CD14-positive monocyte (primary cell): ENCODE measurements at regions not wholly inside any gene's neighbourhood (a gene's known extent, or its start where the extent isn't known, plus 50 kb on each side); places are given as distances from the start of the nearest gene placed in this dataset.

Experiments used
- DNase-seq, 3 donors: peaks; one replicate each; pipeline ENCODE4 v3.0.0-alpha.2; 2011 to 2022
- H2AFZ ChIP-seq: 2 replicates; pipeline ENCODE4 v1.6.0; 2012; ENCODE audit warnings: mild to moderate bottlenecking, low read depth, low read length, inconsistent platforms; ENCODE audit not compliant: insufficient read depth, poor library complexity, severe bottlenecking
- H3K27ac ChIP-seq, 2 donors: 1 replicate in 1 of 2; 2 replicates in 1 of 2; pipeline ENCODE4 v1.5.1; 2012 to 2013; ENCODE audit warnings: low read length in 2 of 2, control low read depth in 1 of 2, inconsistent platforms in 1 of 2, low read depth in 1 of 2, mild to moderate bottlenecking in 1 of 2
- H3K27me3 ChIP-seq, 2 donors: one replicate each; pipeline versions ENCODE4 v1.6.0 to v1.6.1; 2011 to 2013; ENCODE audit warnings: low read length in 2 of 2; ENCODE audit not compliant: control insufficient read depth in 2 of 2, insufficient read depth in 2 of 2
- H3K36me3 ChIP-seq, 2 donors: replicated peaks in 1 of 2; 1 replicate in 1 of 2; 2 replicates in 1 of 2; pipeline versions ENCODE4 v1.5.1 to v1.6.1; 2012 to 2013; ENCODE audit warnings: low read length in 2 of 2, control low read depth in 1 of 2, inconsistent platforms in 1 of 2, mild to moderate bottlenecking in 1 of 2; ENCODE audit not compliant: insufficient read depth in 2 of 2, control insufficient read depth in 1 of 2
- H3K4me1 ChIP-seq, 2 donors: 1 replicate in 1 of 2; 2 replicates in 1 of 2; pipeline versions ENCODE4 v1.5.1 to v1.6.1; 2012 to 2013; ENCODE audit warnings: low read length in 2 of 2, control low read depth in 1 of 2, inconsistent platforms in 1 of 2, mild to moderate bottlenecking in 1 of 2, moderate library complexity in 1 of 2; ENCODE audit not compliant: insufficient read depth in 2 of 2, control insufficient read depth in 1 of 2
- H3K4me2 ChIP-seq: replicated peaks from 2 replicates; pipeline ENCODE3; 2012; ENCODE audit warnings: low read length, moderate library complexity, mild to moderate bottlenecking; ENCODE audit not compliant: poor library complexity, severe bottlenecking; ENCODE audit errors: extremely low read depth
- H3K4me3 ChIP-seq, 3 experiments: fragments of 200-600 bp in 1 of 3; sonication (generic) in 1 of 3; replicated peaks in 1 of 3; 1 replicate in 2 of 3; 2 replicates in 1 of 3; pipeline ENCODE4 v1.5.1; 2011 to 2013; ENCODE audit warnings: low read length in 3 of 3, mild to moderate bottlenecking in 3 of 3, control low read depth in 2 of 3, low read depth in 2 of 3, inconsistent platforms in 1 of 3, moderate library complexity in 1 of 3
- H3K79me2 ChIP-seq: 2 replicates; pipeline ENCODE4 v1.6.0; 2012; ENCODE audit warnings: mild to moderate bottlenecking, control low read depth, inconsistent platforms, low read length, moderate library complexity; ENCODE audit not compliant: insufficient read depth
- H3K9ac ChIP-seq: 2 replicates; pipeline ENCODE4 v1.6.0; 2017; ENCODE audit warnings: low read length, mild to moderate bottlenecking; ENCODE audit not compliant: insufficient read depth, poor library complexity, severe bottlenecking
- H3K9me3 ChIP-seq, 2 donors: replicated peaks in 1 of 2; 1 replicate in 1 of 2; 2 replicates in 1 of 2; pipeline versions ENCODE4 v1.5.1 to v1.6.1; 2012 to 2013; ENCODE audit warnings: low read length in 2 of 2, control low read depth in 1 of 2; ENCODE audit not compliant: control insufficient read depth in 1 of 2, insufficient read depth in 1 of 2
- H4K20me1 ChIP-seq: 2 replicates; pipeline ENCODE4 v1.6.0; 2012; ENCODE audit warnings: mild to moderate bottlenecking, low read length, control low read depth, moderate library complexity; ENCODE audit not compliant: insufficient read depth
- H3K27ac Mint-ChIP-seq, 7 donors: one replicate each; pipeline ENCODE4 v1.8.0; 2020; ENCODE audit warnings: mild to moderate bottlenecking in 7 of 7, mixed read lengths in 7 of 7, moderate library complexity in 6 of 7, inconsistent platforms in 2 of 7
- H3K27me3 Mint-ChIP-seq, 3 donors: one replicate each; pipeline ENCODE4 v1.8.0; 2021 to 2022; ENCODE audit warnings: low read depth in 3 of 3, mild to moderate bottlenecking in 3 of 3, mixed read lengths in 3 of 3, moderate library complexity in 3 of 3, inconsistent platforms in 1 of 3
- H3K36me3 Mint-ChIP-seq, 2 donors: one replicate each; pipeline ENCODE4 v1.8.0; 2020; ENCODE audit warnings: mixed read lengths in 2 of 2, inconsistent platforms in 1 of 2, mild to moderate bottlenecking in 1 of 2
- H3K4me1 Mint-ChIP-seq: one replicate; pipeline ENCODE4 v1.8.0; 2020; ENCODE audit warnings: mild to moderate bottlenecking, mixed read lengths
- H3K4me3 Mint-ChIP-seq, 2 donors: one replicate each; pipeline ENCODE4 v1.8.0; 2020; ENCODE audit warnings: mild to moderate bottlenecking in 2 of 2, mixed read lengths in 2 of 2, moderate library complexity in 1 of 2
- H3K9me3 Mint-ChIP-seq, 7 donors: one replicate each; pipeline ENCODE4 v1.8.0; 2020 to 2022; ENCODE audit warnings: mixed read lengths in 7 of 7, mild to moderate bottlenecking in 6 of 7, moderate library complexity in 6 of 7, inconsistent platforms in 2 of 7
- CTCF ChIP-seq: fragments of 200-600 bp; IDR thresholded peaks from one replicate; pipeline ENCODE4 v1.8.0; 2022; ENCODE audit warnings: antibody characterized with exemption, mild to moderate bottlenecking
- WGBS: methylation state at CpG from one replicate; pipeline ENCODE4 v1.1.5; 2013; ENCODE audit warnings: missing lambda C conversion rate; ENCODE audit not compliant: insufficient coverage; 5-methylcytosine and 5-hydroxymethylcytosine counted together
- intact Hi-C, 2 donors: fragments of 100-400 bp; cut with micrococcal nuclease; formaldehyde crosslinking; loops; one replicate each; pipeline versions ENCODE4 v1.15.0 to v1.15.1; 2023

- intact Hi-C loops = no loop called here
- 100% methylated on average over 1 of the region's 3 CpGs for WGBS
- H4K20me1 ChIP-seq = no peaks in the 10 kb centered on the region
- no peaks in the 10 kb centered on the region for H3K27me3 Mint-ChIP-seq
- H3K4me3 Mint-ChIP-seq = no peak overlapping the region
- H3K4me1 Mint-ChIP-seq = no peaks in the 10 kb centered on the region
- no peak overlapping the region for H3K4me2 ChIP-seq
- H3K36me3 Mint-ChIP-seq = no peaks in the 10 kb centered on the region
- no peak overlapping the region for H3K4me3 ChIP-seq
- H3K9ac ChIP-seq = no peak overlapping the region
- H3K4me1 ChIP-seq = no peaks in the 10 kb centered on the region
- H3K9me3 Mint-ChIP-seq = peaks cover 0 to 4% (median 3%) of the 10 kb centered on the region in 7 donors
- peaks cover 9 to 24% of the 10 kb centered on the region in 2 donors for H3K9me3 ChIP-seq
- no peak overlapping the region for H3K27ac Mint-ChIP-seq
- no peaks in the 10 kb centered on the region for H3K27me3 ChIP-seq
- H3K27ac ChIP-seq = no peak overlapping the region
- no peak overlapping the region for H2AFZ ChIP-seq
- no peak for TF ChIP-seq CTCF
- DNase-seq = no peak
- no peaks in the 10 kb centered on the region for H3K36me3 ChIP-seq
- H3K79me2 ChIP-seq = no peaks in the 10 kb centered on the region
Measured at GRCh38 chr13:64639206-64639605, 2590.9 kb downstream of the PCDH9 start.

- Histone ChIP-seq H3K27me3 (no peaks in the 10 kb centered on the region), H3K4me3 (no peak overlapping the region), H3K9me3 (peaks cover 5 to 8% of the 10 kb centered on the region in 2 donors), H4K20me1 (no peaks in the 10 kb centered on the region), H2AFZ (no peak overlapping the region), H3K79me2 (no peaks in the 10 kb centered on the region), H3K36me3 (no peaks in the 10 kb centered on the region), H3K4me2 (no peak overlapping the region), H3K9ac (no peak overlapping the region), H3K4me1 (no peaks in the 10 kb centered on the region), H3K27ac (no peak overlapping the region)
- no peaks in the 10 kb centered on the region for H3K27me3 Mint-ChIP-seq
- no peak for DNase-seq
- H3K9me3 Mint-ChIP-seq = peaks cover 0 to 4% (median 2%) of the 10 kb centered on the region in 7 donors
- no peaks in the 10 kb centered on the region for H3K36me3 Mint-ChIP-seq
- H3K4me3 Mint-ChIP-seq = no peak overlapping the region
- no peak overlapping the region for H3K27ac Mint-ChIP-seq
- intact Hi-C loops = no loop called here
- no peak for TF ChIP-seq CTCF
- H3K4me1 Mint-ChIP-seq = no peaks in the 10 kb centered on the region
- 100% methylated on average over 1 of the region's 1 CpG for WGBS
Measured at GRCh38 chr13:64633948-64634347, 2596.2 kb downstream of the PCDH9 start.
